ENCODE measurements at regions not wholly inside any gene's neighbourhood (a gene's known extent, or its start where the extent isn't known, plus 50 kb on each side); places are given as distances from the start of the nearest gene placed in this dataset.
"Not testable (repeated sequence)": the region's sequence is repeated elsewhere in the genome, so short reads cannot be mapped to it uniquely, and the experiment has no call there.

GRCh38 chr3:72625602-72626337 lies 222.5 kb downstream of the SHQ1 start:
- DNase-seq, result no peak

DNA sequence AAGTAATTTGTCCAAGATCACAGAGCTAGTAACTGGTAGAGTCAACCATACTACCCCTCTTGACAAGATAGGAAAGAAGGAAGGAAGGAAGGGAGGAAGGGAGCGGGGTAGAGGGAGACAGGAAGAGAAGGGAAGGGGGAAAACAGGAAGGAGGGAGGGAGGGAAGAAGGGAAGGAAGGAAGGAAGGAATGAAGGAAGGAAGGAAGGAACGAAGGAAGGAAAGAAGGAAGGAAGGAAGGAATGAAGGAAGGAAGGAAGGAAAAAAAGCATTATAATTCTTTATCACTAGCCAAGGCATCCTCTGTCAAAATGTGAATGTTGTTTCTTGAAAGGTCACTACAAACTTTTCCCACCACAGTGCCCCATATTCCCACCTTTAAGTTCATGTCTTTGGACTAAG lies 223.6 kb downstream of the SHQ1 start:
- DNase-seq, result no peak

GRCh38 chr3:72618739-72619138 lies 229.5 kb downstream of the SHQ1 start:
- DNase-seq, result no peak

- no peak for DNase-seq
These were observed 230.7 kb downstream of the SHQ1 start for GRCh38 chr3:72617424-72618024.

DNA sequence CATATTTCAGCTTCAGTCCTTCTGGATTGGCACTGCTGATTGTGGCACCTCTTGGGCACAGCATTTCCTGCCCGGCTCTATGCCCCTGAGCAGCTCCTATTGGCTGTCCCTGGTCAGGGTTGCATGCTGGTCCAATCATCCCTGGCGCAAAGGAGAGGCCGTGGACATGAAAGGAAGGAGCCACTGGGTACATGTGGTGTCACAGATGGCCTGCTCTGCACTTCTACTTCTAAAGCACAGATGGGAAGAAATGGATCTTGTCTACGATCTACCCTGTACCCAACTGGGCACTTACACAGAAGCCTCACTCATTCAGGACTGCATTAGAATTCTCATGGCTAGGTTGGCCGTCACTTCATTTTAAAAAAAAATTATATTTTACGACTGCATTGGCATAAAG lies 232.5 kb downstream of the SHQ1 start:
- DNase-seq, result no peak

DNA sequence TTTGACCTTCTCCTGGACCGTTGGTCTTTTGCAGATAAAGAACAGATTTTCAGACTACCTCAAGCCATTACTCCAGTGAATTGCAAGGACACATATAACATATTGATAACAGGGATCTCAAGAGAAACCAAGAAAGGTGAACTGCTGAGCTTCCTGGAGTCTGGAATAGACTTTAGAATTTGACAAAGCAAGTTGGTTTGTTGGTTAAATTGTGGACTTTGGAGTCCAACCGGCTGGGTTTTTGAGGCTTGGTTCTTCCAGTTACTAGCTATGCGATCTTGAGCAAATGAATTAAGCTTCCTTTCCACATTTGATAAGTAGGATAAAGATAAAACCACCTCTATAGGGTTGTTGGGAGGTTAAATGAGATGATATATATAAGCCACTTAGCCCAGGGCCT lies 233.1 kb downstream of the SHQ1 start:
- no peak for DNase-seq

GRCh38 chr3:72614394-72615074 lies 233.7 kb downstream of the SHQ1 start:
- no peak for DNase-seq

DNA sequence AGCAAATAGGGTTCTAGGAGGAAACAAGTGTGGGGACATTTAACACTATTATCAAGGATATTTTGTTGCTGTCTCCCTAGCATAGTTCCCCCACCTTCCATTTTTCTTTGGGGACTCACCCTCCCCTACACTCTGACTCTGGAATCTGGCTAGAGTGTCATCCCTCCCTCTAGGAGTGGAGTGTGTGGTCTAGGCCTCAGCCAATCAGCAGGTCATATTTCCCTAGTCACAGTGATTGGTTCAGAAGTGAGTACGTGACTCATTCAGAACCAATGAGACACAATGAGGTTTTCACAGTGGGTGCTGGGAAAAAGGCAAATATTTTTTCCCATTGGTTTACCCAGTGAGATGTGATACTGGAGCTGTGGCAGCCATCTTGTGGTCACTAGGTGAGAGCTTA lies 234.4 kb downstream of the SHQ1 start:
- no peak for DNase-seq

DNA sequence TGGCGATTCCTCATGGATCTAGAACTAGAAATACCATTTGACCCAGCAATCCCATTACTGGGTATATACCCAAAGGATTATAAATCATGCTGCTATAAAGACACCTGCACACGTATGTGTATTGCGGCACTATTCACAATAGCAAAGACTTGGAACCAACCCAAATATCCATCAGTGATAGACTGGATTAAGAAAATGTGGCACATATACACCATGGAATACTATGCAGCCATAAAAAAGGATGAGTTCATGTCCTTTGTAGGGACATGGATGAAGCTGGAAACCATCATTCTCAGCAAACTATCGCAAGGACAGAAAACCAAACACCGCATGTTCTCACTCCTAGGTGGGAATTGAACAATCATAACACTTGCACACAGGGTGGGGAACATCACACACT lies 239.1 kb downstream of the SHQ1 start:
- not testable (repeated sequence) for DNase-seq

GRCh38 chr3:72606005-72606800 lies 242.0 kb downstream of the SHQ1 start:
- peak; percentile 54 for DNase-seq

DNA sequence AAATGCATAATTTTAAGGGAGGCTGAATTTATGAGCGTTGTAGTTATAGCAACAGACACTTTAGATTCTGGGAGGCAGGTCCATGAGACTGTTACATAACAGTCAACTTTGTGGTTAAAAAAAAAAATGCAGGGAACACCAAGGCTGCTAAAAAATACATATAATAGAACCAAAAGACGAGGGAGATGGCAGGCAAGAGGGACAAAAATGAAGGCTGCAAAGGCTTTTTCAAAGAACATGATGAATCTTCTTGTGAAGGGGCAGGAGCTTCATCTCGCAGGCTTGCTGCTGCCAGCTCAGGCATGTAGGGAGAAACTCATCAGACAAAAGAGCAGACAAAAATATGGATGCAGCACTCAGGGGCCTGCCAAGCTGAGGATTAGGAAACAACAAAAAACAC lies 243.9 kb downstream of the SHQ1 start:
- DNase-seq, result no peak

GRCh38 chr3:72601983-72602750 lies 246.1 kb downstream of the SHQ1 start:
- DNase-seq, result no peak

GRCh38 chr3:72601060-72601459 lies 247.2 kb downstream of the SHQ1 start:
- DNase-seq, result no peak

DNA sequence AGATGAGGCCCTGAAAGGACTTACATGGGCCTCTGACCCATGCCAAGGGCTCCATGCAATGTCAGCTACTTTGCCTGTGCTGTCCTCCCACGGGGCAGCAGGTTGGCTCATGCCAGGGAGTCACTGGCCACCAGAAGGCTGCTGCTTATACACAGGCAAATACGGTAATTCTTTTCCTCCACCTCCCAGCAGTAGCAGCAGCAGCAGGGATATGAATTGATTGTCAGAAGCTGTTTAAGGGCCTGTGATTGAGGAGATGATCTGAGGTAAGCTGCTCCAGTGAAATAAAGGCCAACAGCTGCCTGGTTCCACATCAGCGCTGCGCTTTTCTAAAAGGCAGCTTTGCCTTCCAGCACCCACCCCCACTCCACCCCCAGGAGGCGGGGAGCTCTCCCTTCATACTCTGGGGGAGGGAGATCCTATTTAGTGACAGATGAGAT lies 250.5 kb downstream of the SHQ1 start:
- DNase-seq, result no peak

- DNase-seq, result no peak
These were observed 251.2 kb downstream of the SHQ1 start for GRCh38 chr3:72597043-72597442.

DNA sequence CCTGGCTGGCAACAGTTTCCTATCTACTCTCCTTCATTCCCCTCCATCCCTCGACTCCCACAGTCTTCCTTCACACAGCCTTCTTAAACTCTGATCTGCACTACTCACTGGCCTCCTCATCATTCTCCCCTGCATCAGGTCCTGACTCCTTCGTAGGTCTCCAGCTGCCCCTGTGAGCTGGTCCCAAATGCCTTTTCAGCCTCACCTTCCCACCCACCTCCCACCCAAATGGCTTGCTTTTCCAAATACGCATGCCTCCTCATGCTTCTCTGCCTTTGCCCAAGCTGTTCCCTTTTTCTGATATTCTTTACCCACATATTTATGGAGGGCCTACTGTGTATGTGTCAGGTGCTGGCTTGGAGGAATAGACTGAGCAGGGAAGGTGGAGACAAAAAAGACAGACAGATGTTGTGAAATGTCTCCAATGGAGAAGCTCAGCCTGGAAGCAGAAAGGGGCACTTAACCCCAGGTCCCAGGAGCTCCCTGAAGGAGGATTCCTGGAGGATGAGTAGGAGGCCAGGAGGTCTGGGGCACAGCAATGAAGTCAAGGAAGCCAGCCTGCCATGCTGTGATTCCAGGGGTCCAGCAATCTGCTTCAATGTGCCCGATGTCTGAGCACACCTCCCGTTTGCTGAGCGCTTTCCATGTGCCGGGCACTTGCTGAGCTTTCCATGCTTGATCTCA lies 252.2 kb downstream of the SHQ1 start:
- DNase-seq, result no peak

- DNase-seq, result no peak
These were observed 252.9 kb downstream of the SHQ1 start for GRCh38 chr3:72595376-72595775.

DNA sequence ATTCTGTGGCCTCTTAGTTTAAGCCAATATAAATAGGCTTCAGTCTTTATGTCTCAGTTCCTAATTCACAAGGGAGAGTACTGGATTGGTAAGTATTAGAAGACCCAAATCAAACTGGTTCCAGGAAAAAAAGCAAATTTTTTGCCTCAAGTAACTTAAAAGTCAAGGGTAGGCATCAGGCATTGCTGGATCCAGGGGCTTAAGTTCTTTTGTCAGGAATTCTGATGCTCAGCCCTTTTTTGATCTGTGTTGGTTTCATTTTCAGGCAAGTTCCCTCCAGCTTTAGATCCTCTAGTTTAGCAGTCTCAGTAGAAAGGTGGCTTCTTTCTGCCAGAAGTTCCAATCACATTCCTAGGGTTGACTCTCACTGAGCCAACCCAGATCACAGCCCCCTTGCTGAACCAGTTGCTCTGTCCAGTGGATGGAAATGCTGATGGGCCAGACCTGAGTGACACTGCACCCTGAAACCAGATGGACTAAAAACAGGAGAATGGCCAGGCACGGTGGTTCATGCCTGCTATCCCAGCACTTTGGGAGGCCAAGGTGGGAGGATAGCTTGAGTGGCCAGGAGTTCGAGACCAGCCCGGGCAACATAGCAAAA lies 253.5 kb downstream of the SHQ1 start:
- no peak for DNase-seq

GRCh38 chr3:72593881-72594397 lies 254.3 kb downstream of the SHQ1 start:
- DNase-seq, result no peak

DNA sequence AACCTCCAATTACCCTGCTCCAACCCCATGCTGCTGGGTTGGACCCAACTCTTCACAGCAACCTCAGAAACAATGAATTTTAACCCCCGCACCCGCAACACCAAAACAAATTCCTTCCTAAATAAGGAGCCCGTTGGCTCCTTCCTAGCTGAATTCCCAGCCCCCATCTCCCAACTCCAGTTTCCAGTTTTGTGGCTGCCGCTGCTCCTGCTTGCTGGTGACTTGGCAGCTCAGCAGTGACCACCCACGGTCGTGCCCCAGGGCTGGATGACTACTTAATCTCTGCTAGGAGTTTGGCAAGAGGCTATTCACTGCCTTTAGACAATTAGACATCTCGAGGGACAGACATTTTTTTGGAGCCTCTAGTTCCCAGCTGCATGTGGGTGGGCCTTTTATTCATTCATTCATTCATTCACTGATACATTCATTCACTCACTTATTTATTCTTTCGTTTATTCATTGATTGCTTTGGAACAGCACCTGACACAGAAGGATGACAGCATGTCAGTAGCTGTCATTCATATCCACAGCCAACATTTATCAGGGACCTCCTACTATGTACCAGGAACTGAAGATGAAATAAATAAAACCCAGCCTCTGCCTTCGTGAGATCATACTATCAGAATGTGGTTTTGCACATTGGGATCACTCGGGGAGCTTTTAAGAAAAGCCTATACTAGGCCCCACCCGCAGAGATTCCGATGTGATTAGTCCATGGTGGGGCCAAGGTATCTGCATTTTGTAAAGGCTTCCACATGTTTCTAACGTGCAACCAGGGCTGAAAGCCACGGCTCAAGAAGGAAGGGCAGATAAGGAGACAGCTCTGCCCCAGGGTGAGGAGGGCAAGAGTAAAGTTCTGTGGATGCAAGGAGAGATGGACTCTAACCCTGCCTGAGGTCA lies 256.5 kb downstream of the SHQ1 start:
- no peak for DNase-seq
